Muscle of leg (tissue), 3 donors: ENCODE measurements at regions not wholly inside any gene's neighbourhood (a gene's known extent, or its start where the extent isn't known, plus 50 kb on each side); places are given as distances from the start of the nearest gene placed in this dataset.

Source experiments
- DNase-seq: peaks from one replicate; pipeline ENCODE4 v3.0.0; 2013
- H3K27ac ChIP-seq: one replicate; pipeline ENCODE4 v1.5.1; 2013; ENCODE audit warnings: mild to moderate bottlenecking, low read length, control low read depth
- H3K27me3 ChIP-seq: one replicate; pipeline ENCODE4 v1.6.1; 2013; ENCODE audit warnings: low read length; ENCODE audit not compliant: control insufficient read depth, insufficient read depth
- H3K36me3 ChIP-seq: one replicate; pipeline ENCODE4 v1.6.1; 2013; ENCODE audit warnings: low read length; ENCODE audit not compliant: control insufficient read depth, insufficient read depth
- H3K4me1 ChIP-seq: one replicate; pipeline ENCODE4 v1.6.1; 2013; ENCODE audit warnings: low read length; ENCODE audit not compliant: control insufficient read depth, insufficient read depth
- H3K4me3 ChIP-seq: one replicate; pipeline ENCODE4 v1.5.1; 2013; ENCODE audit warnings: low read length, control low read depth
- H3K9me3 ChIP-seq: replicated peaks from 2 replicates; pipeline ENCODE4 v1.6.1; 2013; ENCODE audit warnings: low read depth, low read length; ENCODE audit not compliant: control insufficient read depth
- WGBS: methylation state at CpG from one replicate; pipeline ENCODE4 v1.1.5; 2013; ENCODE audit warnings: missing lambda C conversion rate; ENCODE audit not compliant: insufficient coverage; 5-methylcytosine and 5-hydroxymethylcytosine counted together

DNA sequence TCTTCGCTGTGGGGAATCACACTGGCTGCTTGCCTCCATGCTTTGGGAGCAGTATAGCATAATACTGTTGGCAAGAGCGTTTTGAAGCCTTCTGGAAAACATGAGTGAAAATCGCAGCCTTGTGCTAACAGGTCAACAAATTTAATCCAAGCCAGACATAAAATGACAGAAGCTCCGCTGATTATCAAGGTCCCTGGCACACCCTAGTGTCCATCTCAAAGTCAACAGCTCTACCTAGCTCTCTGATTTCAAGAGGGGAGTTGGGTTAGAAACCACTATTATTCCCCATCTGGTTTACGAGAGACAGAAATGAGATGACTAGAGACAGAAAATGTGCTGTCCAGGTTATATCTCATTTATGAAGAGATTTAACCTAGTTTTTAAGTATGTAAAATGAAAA is 73.6 kb upstream of the MDFIC2 start:
- no peaks in the 10 kb centered on the region for H3K27me3 ChIP-seq
- H3K9me3 ChIP-seq: no peaks in the 10 kb centered on the region
- no peak overlapping the region for H3K27ac ChIP-seq
- no peak overlapping the region for H3K4me3 ChIP-seq
- no peaks in the 10 kb centered on the region for H3K36me3 ChIP-seq
- DNase-seq: peak; percentile 44
- H3K4me1 ChIP-seq: no peaks in the 10 kb centered on the region
- WGBS: no CpG with 5 or more reads among the region's 5 CpGs

DNA sequence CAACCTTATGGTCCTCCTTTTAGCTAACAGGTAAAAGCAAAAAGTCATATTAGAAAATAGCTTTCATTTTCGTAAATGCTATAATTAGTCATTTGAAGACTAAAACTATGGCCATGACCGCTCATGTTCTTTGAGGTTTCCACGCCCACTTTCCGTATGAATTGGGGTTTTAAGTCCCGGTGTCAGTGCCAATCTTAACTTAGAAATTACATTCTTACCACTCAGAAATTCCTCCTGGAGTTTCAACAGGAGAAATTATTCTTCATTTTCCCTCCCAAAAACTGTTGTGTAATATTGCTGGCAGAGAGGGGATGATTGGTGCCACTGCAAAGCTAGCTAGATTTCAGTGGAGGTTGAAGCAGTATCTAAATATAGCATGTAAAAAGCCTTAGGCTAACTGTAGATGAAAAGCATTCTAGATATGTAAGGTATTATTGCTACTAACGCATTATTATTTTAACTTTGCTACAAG is 71.0 kb upstream of the MDFIC2 start:
- Histone ChIP-seq H3K4me1 (no peaks in the 10 kb centered on the region), H3K9me3 (no peaks in the 10 kb centered on the region), H3K4me3 (no peak overlapping the region), H3K27me3 (no peaks in the 10 kb centered on the region), H3K27ac (no peak overlapping the region), H3K36me3 (no peaks in the 10 kb centered on the region)
- WGBS: no CpG with 5 or more reads among the region's 6 CpGs
- no peak for DNase-seq

DNA sequence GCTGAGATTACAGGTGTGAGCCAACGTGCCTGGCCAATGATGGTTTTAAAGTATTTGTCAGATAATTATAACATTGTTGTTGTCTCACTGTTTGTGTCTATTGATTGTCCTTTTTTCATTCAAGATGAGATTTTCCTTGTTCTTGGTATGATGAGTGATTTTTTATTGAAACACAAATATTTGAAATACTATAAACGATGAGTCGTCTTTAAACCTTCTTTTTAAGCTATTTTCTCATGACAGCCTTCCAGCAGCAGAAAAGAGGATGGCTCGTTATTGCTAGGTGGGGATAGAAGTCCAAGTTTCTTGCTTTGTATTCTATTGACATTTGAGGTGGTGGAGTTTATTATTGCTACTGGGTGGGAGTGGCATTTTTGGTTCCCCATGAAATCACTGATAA is 61.7 kb upstream of the MDFIC2 start:
- no peaks in the 10 kb centered on the region for H3K9me3 ChIP-seq
- no peak overlapping the region for H3K4me3 ChIP-seq
- H3K36me3 ChIP-seq: no peaks in the 10 kb centered on the region
- no CpG with 5 or more reads among the region's 4 CpGs for WGBS
- no peak overlapping the region for H3K27ac ChIP-seq
- no peaks in the 10 kb centered on the region for H3K27me3 ChIP-seq
- DNase-seq: no peak
- no peaks in the 10 kb centered on the region for H3K4me1 ChIP-seq
